ENCODE measurements at regions not wholly inside any gene's neighbourhood (a gene's known extent, or its start where the extent isn't known, plus 50 kb on each side); places are given as distances from the start of the nearest gene placed in this dataset.

DNA sequence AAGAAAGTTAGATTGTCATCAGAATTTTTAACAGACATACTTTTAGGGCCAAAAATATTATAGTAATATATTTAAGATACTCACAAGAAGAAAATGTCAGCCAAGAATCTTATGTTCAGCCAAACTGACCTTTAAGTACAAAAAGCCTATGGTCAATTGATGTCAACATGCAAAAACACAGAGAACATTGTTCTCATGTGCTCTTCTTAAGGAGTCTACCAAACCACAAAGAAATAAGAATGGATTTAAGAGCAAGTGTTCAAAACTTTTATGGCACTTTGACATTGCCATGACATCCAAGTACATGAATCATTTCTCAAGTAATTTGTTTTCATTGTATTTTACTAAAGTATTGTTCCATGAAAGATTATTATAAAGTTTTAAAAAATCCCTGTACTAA is 180.4 kb downstream of the TMEM26 start:
- no peak for TF ChIP-seq EP300 (IDR thresholded peaks at IDR 0.05)
- TF ChIP-seq, protein P1, sequence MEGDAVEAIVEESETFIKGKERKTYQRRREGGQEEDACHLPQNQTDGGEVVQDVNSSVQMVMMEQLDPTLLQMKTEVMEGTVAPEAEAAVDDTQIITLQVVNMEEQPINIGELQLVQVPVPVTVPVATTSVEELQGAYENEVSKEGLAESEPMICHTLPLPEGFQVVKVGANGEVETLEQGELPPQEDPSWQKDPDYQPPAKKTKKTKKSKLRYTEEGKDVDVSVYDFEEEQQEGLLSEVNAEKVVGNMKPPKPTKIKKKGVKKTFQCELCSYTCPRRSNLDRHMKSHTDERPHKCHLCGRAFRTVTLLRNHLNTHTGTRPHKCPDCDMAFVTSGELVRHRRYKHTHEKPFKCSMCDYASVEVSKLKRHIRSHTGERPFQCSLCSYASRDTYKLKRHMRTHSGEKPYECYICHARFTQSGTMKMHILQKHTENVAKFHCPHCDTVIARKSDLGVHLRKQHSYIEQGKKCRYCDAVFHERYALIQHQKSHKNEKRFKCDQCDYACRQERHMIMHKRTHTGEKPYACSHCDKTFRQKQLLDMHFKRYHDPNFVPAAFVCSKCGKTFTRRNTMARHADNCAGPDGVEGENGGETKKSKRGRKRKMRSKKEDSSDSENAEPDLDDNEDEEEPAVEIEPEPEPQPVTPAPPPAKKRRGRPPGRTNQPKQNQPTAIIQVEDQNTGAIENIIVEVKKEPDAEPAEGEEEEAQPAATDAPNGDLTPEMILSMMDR (IDR thresholded peaks at IDR 0.05): no peak
- no peak for TF ChIP-seq POLR2A (IDR thresholded peaks at IDR 0.05; ENCODE audit: low read depth)
